ENCODE measurements at regions not wholly inside any gene's neighbourhood (a gene's known extent, or its start where the extent isn't known, plus 50 kb on each side); places are given as distances from the start of the nearest gene placed in this dataset.

DNA sequence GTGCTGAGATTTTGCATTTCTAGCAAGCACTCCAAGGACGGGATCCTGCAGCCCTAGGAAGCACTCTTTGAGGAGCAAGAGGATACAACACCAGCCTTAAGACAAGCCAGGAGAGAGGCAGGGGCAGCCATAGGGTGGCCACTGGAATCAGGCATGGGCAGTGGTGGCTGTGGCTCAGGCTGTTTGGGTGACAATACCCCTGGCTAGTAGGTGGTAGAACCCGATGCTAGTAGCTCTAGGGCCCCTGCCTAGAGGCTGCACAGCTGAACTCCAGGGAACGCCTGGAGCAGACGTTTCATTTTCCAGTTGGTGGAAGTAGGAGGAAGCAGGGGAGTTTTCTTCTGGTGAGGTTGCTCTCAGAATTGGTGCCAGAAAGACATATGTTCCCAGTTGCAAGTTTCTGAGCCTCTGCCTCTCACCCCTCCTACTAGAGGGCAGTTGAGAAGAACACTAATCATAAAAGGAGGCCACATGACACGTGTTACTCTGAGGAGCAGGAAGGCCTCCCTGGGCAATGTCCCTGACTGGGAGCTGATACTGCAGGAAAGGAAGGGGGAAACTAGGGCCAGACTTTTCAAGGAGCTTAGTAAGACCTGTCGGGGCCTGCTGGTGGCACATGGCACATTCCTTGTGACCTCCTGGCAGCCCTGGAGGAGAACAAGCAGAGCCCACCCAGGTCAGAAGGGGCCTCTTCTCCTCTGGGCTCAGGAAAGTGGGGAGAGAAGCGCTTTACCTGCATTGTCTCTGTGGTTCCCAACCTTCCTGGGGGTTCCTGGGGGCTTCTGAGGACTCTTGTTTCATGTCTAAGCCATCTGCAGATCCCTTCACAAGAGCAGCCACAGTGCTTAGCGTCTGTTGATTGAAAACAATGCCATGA lies 56.6 kb upstream of the DRD2 start:
- ChIA-PET POLR2A (no interaction called here), CTCF (interaction anchor here (0.6 to 6.6 kb wide), 15 partner anchors 8 to 1132 kb away, joined by 3 to 65 read pairs (median 3); no protein-coding TSS in a partner anchor), SMC1A (ENCODE audit: uncharacterized antibody, unreplicated experiment) (interaction anchor here (1.0 to 1.9 kb wide), 4 partner anchors 12 to 228 kb away, joined by 3 to 7 read pairs (median 4); partner anchors contain the start of gene TTC12), RAD21 (ENCODE audit: unreplicated experiment) (interaction anchor here (3.0 kb wide), 1 partner anchor 225 kb away, joined by 11 read pairs; no protein-coding TSS in a partner anchor)
- Histone ChIP-seq H3K4me1 (ENCODE audit: control insufficient read depth, insufficient read depth, low read length) (no peaks in the 10 kb centered on the region), H3K9me3 (replicated peaks; ENCODE audit: control insufficient read depth, insufficient read depth, low read length) (no peaks in the 10 kb centered on the region), H3K36me3 (ENCODE audit: control insufficient read depth in 2 of 2, insufficient read depth in 2 of 2, low read length in 1 of 2) (no peaks in the 10 kb centered on the region), H3K4me3 (no peak overlapping the region), H3K79me2 (ENCODE audit: control insufficient read depth, insufficient read depth, low read length) (no peaks in the 10 kb centered on the region), H2AFZ (ENCODE audit: control insufficient read depth, low read depth, low read length) (no peak overlapping the region), H3K9ac (ENCODE audit: control insufficient read depth, insufficient read depth, low read length) (no peak overlapping the region), H3K27me3 (replicated peaks in 1 of 2; ENCODE audit: control insufficient read depth in 2 of 2, insufficient read depth in 2 of 2, low read length in 1 of 2) (no peaks in the 10 kb centered on the region), H3K4me2 (ENCODE audit: control insufficient read depth, insufficient read depth) (no peak overlapping the region), H4K20me1 (ENCODE audit: control insufficient read depth, insufficient read depth) (no peaks in the 10 kb centered on the region), H3K27ac (ENCODE audit: control insufficient read depth, insufficient read depth) (no peak overlapping the region)
- no TSS peak for BruUV-seq (replicated peaks)
- in situ Hi-C loops (cut with MboI) (loop anchor here (5.0 kb wide), 1 partner anchor 220 kb away; the partner anchor contains the start of gene TTC12), intact Hi-C loops (cut with micrococcal nuclease; ENCODE audit: unreplicated experiment) (loop anchor here (1.0 to 10.0 kb wide), 3 partner anchors 200 to 1317 kb away; no protein-coding TSS in a partner anchor)
- ATAC-seq (no peak), DNase-seq (ENCODE audit: low read depth, low spot score) (no peak), FAIRE-seq (no peak)
- TF ChIP-seq SP1 (IDR thresholded peaks at IDR 0.05; ENCODE audit: low read depth, low read length) = no peak
- no peak for TF ChIP-seq MYB (IDR thresholded peaks at IDR 0.05; ENCODE audit: borderline replicate concordance, low read depth, low read length)
- no peak for TF ChIP-seq ZNF207 (IDR thresholded peaks at IDR 0.05; ENCODE audit: borderline replicate concordance)
- no peak for TF ChIP-seq STAT1 (conservative IDR thresholded peaks at IDR 0.05)
- no peak for TF ChIP-seq MYC (IDR thresholded peaks at IDR 0.05; ENCODE audit: insufficient read depth, insufficient read length, insufficient replicate concordance, low read length, severe bottlenecking)
- TF ChIP-seq NFXL1 (IDR thresholded peaks at IDR 0.05; ENCODE audit: borderline replicate concordance) = no peak
- TF ChIP-seq CBFB (IDR thresholded peaks at IDR 0.05; ENCODE audit: low read depth) = no peak
- no peak for TF ChIP-seq BCL11A (IDR thresholded peaks at IDR 0.05; ENCODE audit: low read depth, low read length)
- TF ChIP-seq, protein P1, sequence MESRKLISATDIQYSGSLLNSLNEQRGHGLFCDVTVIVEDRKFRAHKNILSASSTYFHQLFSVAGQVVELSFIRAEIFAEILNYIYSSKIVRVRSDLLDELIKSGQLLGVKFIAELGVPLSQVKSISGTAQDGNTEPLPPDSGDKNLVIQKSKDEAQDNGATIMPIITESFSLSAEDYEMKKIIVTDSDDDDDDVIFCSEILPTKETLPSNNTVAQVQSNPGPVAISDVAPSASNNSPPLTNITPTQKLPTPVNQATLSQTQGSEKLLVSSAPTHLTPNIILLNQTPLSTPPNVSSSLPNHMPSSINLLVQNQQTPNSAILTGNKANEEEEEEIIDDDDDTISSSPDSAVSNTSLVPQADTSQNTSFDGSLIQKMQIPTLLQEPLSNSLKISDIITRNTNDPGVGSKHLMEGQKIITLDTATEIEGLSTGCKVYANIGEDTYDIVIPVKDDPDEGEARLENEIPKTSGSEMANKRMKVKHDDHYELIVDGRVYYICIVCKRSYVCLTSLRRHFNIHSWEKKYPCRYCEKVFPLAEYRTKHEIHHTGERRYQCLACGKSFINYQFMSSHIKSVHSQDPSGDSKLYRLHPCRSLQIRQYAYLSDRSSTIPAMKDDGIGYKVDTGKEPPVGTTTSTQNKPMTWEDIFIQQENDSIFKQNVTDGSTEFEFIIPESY (IDR thresholded peaks at IDR 0.05) = no peak
- TF ChIP-seq LARP7 (IDR thresholded peaks at IDR 0.05) = no peak
- 11% methylated on average over 8 of the region's 8 CpGs for WGBS (ENCODE audit: insufficient coverage, insufficient replicate concordance, low lambda C conversion rate, missing lambda C conversion rate)
